HepG2 (cell line): ENCODE measurements at regions not wholly inside any gene's neighbourhood (a gene's known extent, or its start where the extent isn't known, plus 50 kb on each side); places are given as distances from the start of the nearest gene placed in this dataset.

Experiments used
- ATAC-seq: fragments of 200-7000 bp; cut with Tn5 transposase; 3 replicates; pipeline ENCODE4 v1.9.1; 2020; ENCODE audit warnings: mild to moderate bottlenecking, moderate library complexity
- BruUV-seq: library from RNA; stranded (reverse); fragments of 400-500 nt; replicated peaks from 2 replicates; lab custom pipeline; 2021; lab: Mats Ljungman, UMichigan
- CTCF ChIA-PET: fragments of 300-600 bp; formaldehyde crosslinking; extraction: SDS; loops from one replicate; lab custom pipeline; 2021; ENCODE audit warnings: low total read pairs, inconsistent platforms, low intra/inter-chr PET ratio; lab: Yijun Ruan, JAX
- POLR2A ChIA-PET: fragments of 350-600 bp; sonication (Branson Sonifier 250); formaldehyde crosslinking; loops from one replicate; lab custom pipeline; 2020; ENCODE audit warnings: antibody characterized with exemption, inconsistent platforms; lab: Yijun Ruan, JAX
- DNase-seq: peaks from one replicate; pipeline ENCODE4 v3.0.0-alpha.2; 2015; ENCODE audit warnings: low spot score
- FAIRE-seq: peaks from 3 replicates; lab custom pipeline; 2011; peaks lifted over from hg19 to GRCh38; lab: Jason Lieb, UNC
- H2AFZ ChIP-seq: one replicate; pipeline ENCODE4 v1.6.1; 2011; ENCODE audit warnings: low read length, inconsistent platforms
- H3K27ac ChIP-seq: fragments of 300-600 bp; 3 replicates; pipeline ENCODE4 v1.8.0; 2011; ENCODE audit warnings: mixed run types, mild to moderate bottlenecking, mixed read lengths, low read length, inconsistent platforms; ENCODE audit not compliant: insufficient read depth; ENCODE audit errors: extremely low read length
- H3K27me3 ChIP-seq, 2 experiments: fragments of 200-600 bp in 1 of 2; 2 replicates in 1 of 2; 3 replicates in 1 of 2; pipeline versions ENCODE4 v1.6.0 to v1.8.0; 2011; ENCODE audit warnings: low read length in 2 of 2, mild to moderate bottlenecking in 2 of 2, moderate library complexity in 2 of 2, inconsistent platforms in 1 of 2; ENCODE audit not compliant: insufficient read depth in 2 of 2, control insufficient read depth in 1 of 2
- H3K36me3 ChIP-seq, 2 experiments: fragments of 200-600 bp in 1 of 2; replicated peaks in 1 of 2; 2 replicates in 1 of 2; 3 replicates in 1 of 2; pipeline versions ENCODE4 v1.5.1 to v1.8.0; 2011; ENCODE audit warnings: low read length in 2 of 2, inconsistent platforms in 1 of 2; ENCODE audit not compliant: insufficient read depth in 2 of 2, control insufficient read depth in 1 of 2
- H3K4me1 ChIP-seq: 2 replicates; pipeline ENCODE4 v1.5.1; 2012; ENCODE audit warnings: low read length, inconsistent platforms; ENCODE audit not compliant: insufficient read depth
- H3K4me2 ChIP-seq: 2 replicates; pipeline ENCODE4 v1.6.0; 2011; ENCODE audit warnings: low read depth, low read length, inconsistent platforms
- H3K4me3 ChIP-seq, 3 experiments: fragments of 200-600 bp in 1 of 3; sonication (generic), shearing (Covaris generic) in 1 of 3; replicated peaks in 1 of 3; 2 replicates each; pipeline ENCODE4 v1.5.1; 2011 to 2016; ENCODE audit warnings: low read length in 3 of 3, inconsistent platforms in 2 of 3, low read depth in 2 of 3, mild to moderate bottlenecking in 2 of 3, control low read depth in 1 of 3, mixed read lengths in 1 of 3; ENCODE audit not compliant: insufficient read depth in 1 of 3
- H3K79me2 ChIP-seq: one replicate; pipeline ENCODE4 v1.6.1; 2011; ENCODE audit warnings: low read length, inconsistent platforms; ENCODE audit not compliant: insufficient read depth
- H3K9ac ChIP-seq: 2 replicates; pipeline ENCODE4 v1.6.0; 2011; ENCODE audit warnings: mild to moderate bottlenecking, low read depth, low read length, inconsistent platforms; ENCODE audit not compliant: insufficient read depth
- H3K9me3 ChIP-seq: 2 replicates; pipeline ENCODE4 v1.5.1; 2012; ENCODE audit warnings: mild to moderate bottlenecking, low read length
- H4K20me1 ChIP-seq: 2 replicates; pipeline ENCODE4 v1.6.0; 2011; ENCODE audit warnings: inconsistent platforms, mild to moderate bottlenecking, low read length, moderate library complexity; ENCODE audit not compliant: insufficient read depth
- CAMTA2 ChIP-seq: sonication (generic); formaldehyde crosslinking; IDR thresholded peaks from 2 replicates; pipeline ENCODE4 v1.4.0; 2020; ENCODE audit warnings: mild to moderate bottlenecking, missing genetic modification reagents, borderline replicate concordance
- FUBP1 ChIP-seq: sonication (generic); formaldehyde crosslinking; IDR thresholded peaks from 2 replicates; pipeline ENCODE4 v1.5.1; 2020; ENCODE audit warnings: missing genetic modification reagents, mild to moderate bottlenecking, borderline replicate concordance
- MZF1 ChIP-seq: sonication (generic); formaldehyde crosslinking; IDR thresholded peaks from 2 replicates; pipeline ENCODE4 v1.8.1; 2023; ENCODE audit warnings: mild to moderate bottlenecking, missing genetic modification reagents, borderline replicate concordance
- REXO4 ChIP-seq: sonication (generic); formaldehyde crosslinking; IDR thresholded peaks from 2 replicates; pipeline ENCODE4 v1.8.0; 2022; ENCODE audit warnings: missing genetic modification reagents, mild to moderate bottlenecking, borderline replicate concordance
- SNAPC5 ChIP-seq: sonication (generic); formaldehyde crosslinking; IDR thresholded peaks from 2 replicates; pipeline ENCODE4 v1.8.1; 2023; ENCODE audit warnings: mild to moderate bottlenecking, missing genetic modification reagents, borderline replicate concordance
- TBL1XR1 ChIP-seq: fragments of 150-350 bp; IDR thresholded peaks from 2 replicates; pipeline ENCODE4 v1.6.1; 2014; ENCODE audit warnings: borderline replicate concordance, low read length; ENCODE audit not compliant: partially characterized antibody
- ZBTB39 ChIP-seq: sonication (generic); formaldehyde crosslinking; IDR thresholded peaks from 2 replicates; pipeline ENCODE4 v1.5.0; 2020; ENCODE audit warnings: missing genetic modification reagents
- ZFP62 ChIP-seq: sonication (generic); formaldehyde crosslinking; IDR thresholded peaks from 2 replicates; pipeline ENCODE4 v1.4.0; 2020; ENCODE audit warnings: missing genetic modification reagents
- ZNF407 ChIP-seq: sonication (generic); formaldehyde crosslinking; IDR thresholded peaks from one replicate; pipeline ENCODE4 v1.5.1; 2020; ENCODE audit warnings: mild to moderate bottlenecking, missing genetic modification reagents; ENCODE audit errors: not compliant biosample characterization
- ZNF776 ChIP-seq: sonication (generic); formaldehyde crosslinking; IDR thresholded peaks from 2 replicates; pipeline ENCODE4 v1.4.0; 2020; ENCODE audit warnings: mild to moderate bottlenecking, missing genetic modification reagents
- WGBS: methylation state at CpG from one replicate; pipeline ENCODE4 v1.1.6; 2017; ENCODE audit warnings: low lambda C conversion rate; 5-methylcytosine and 5-hydroxymethylcytosine counted together
- in situ Hi-C: cut with HindIII; loops from 2 replicates; pipeline ENCODE4 v1.10.0; 2017; ENCODE audit warnings: low pct_unique_long_range_greater_than_20kb; ENCODE audit not compliant: extremely low pct_ligation_motif_present
- intact Hi-C: fragments of 100-400 bp; cut with micrococcal nuclease; formaldehyde crosslinking; loops from one replicate; pipeline ENCODE4 v1.10.0; 2022; ENCODE audit not compliant: unreplicated experiment

DNA sequence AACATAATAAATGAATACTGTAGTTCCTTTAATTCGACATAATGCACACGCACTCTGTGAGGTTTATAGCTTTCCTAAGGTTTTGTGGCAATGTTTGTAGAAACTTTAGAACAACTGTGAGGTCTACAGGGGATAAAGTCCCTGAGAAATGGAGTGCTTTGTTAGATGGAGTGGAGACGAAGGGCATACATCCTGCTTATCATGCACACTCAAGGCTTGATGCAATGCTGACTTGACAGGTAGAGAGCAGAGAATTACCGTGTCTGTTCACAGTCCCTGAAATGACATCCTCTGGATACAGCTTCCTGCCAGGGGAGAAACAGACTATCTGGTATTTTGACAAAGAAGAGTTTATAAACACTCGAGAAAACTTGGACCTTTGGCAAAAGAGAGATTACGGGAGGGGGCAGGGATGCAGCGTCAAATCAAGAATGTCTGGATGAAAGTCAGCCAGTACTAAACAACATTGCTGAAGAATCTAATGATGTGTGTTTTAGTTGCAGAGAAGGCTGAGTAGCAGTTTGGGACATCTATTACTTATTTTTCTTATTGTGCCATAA lies 766.9 kb upstream of the ZEB2 start (continued):
- TF ChIP-seq TBL1XR1, result no peak
- no peak for TF ChIP-seq SNAPC5
- TF ChIP-seq MZF1 (CRISPR knock-in tag), result no peak

- Histone ChIP-seq H3K9ac (no peak overlapping the region), H4K20me1 (no peaks in the 10 kb centered on the region), H3K36me3 (no peaks in the 10 kb centered on the region), H3K4me1 (no peaks in the 10 kb centered on the region), H2AFZ (no peak overlapping the region), H3K27me3 (no peaks in the 10 kb centered on the region), H3K9me3 (no peaks in the 10 kb centered on the region), H3K4me2 (no peak overlapping the region), H3K4me3 (no peak overlapping the region), H3K79me2 (no peaks in the 10 kb centered on the region), H3K27ac (no peak overlapping the region)
- in situ Hi-C loops (no loop called here), intact Hi-C loops (no loop called here)
- no TSS peak for BruUV-seq
- no peak for FAIRE-seq
- ATAC-seq, result no peak
- CTCF ChIA-PET, result no interaction called here
- POLR2A ChIA-PET, result no interaction called here
- DNase-seq, result no peak
- 6% methylated on average over 5 of the region's 5 CpGs for WGBS
- no peak for TF ChIP-seq FUBP1 (CRISPR knock-in tag)
- TF ChIP-seq ZNF776, result no peak
- no peak for TF ChIP-seq CAMTA2 (CRISPR knock-in tag)
- no peak for TF ChIP-seq ZNF407 (CRISPR knock-in tag)
- TF ChIP-seq ZFP62 (CRISPR knock-in tag), result no peak
- TF ChIP-seq ZBTB39, result no peak
- TF ChIP-seq REXO4 (CRISPR knock-in tag), result no peak
Observed at GRCh38 chr2:145284551-145284950, 764.6 kb upstream of the ZEB2 start.
